HEK293T (cell line): ENCODE measurements at regions not wholly inside any gene's neighbourhood (a gene's known extent, or its start where the extent isn't known, plus 50 kb on each side); places are given as distances from the start of the nearest gene placed in this dataset.

ENCODE experiments used
- ARNT ChIP-seq: fragments of 450-650 bp; IDR thresholded peaks from 2 replicates; pipeline ENCODE4 v1.6.1; 2017; ENCODE audit warnings: mild to moderate bottlenecking
- FOXA1 ChIP-seq: fragments of 450-650 bp; IDR thresholded peaks from 2 replicates; pipeline ENCODE4 v1.6.1; 2016; ENCODE audit warnings: mild to moderate bottlenecking
- FOXK2 ChIP-seq: fragments of 450-650 bp; IDR thresholded peaks from 2 replicates; pipeline ENCODE4 v1.6.1; 2016; ENCODE audit warnings: mild to moderate bottlenecking
- HDGF ChIP-seq: fragments of 450-650 bp; IDR thresholded peaks from 2 replicates; pipeline ENCODE4 v1.6.1; 2017; ENCODE audit warnings: antibody characterized with exemption, borderline replicate concordance

DNA sequence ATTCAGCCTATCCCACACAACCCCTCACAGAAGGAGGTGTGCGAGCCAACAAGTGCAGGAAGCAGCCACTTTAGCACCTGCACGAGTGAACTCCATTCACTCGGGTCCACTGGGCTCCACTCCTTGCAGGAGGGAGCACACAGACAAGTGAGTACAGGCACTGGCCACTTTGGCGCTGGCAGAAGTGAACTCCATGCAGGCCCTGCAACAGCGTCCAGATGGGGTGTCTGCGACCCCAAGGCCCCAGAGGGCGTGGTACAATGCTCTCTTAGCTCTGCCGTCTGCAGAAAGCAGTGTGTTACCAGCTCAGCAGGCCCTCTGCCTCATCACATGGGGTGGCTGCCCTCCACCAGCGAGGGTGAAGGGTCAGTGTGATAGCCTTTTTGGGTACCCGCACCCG, 388.0 kb upstream of the CNTN4 start:
- TF ChIP-seq FOXA1, result no peak
- no peak for TF ChIP-seq HDGF
- no peak for TF ChIP-seq FOXK2
- no peak for TF ChIP-seq ARNT
